Frontal cortex (tissue), 3 donors: ENCODE measurements at regions not wholly inside any gene's neighbourhood (a gene's known extent, or its start where the extent isn't known, plus 50 kb on each side); places are given as distances from the start of the nearest gene placed in this dataset.

Experiments used
- DNase-seq, 2 donors: peaks; one replicate each; pipeline ENCODE4 v3.0.0; 2012; ENCODE audit warnings: low spot score in 2 of 2
- FAIRE-seq: peaks from 2 replicates; lab custom pipeline; 2012; peaks lifted over from hg19 to GRCh38; lab: Jason Lieb, UNC
- donor health status: control.
- donor health status: control.
- donor health status: control.

DNA sequence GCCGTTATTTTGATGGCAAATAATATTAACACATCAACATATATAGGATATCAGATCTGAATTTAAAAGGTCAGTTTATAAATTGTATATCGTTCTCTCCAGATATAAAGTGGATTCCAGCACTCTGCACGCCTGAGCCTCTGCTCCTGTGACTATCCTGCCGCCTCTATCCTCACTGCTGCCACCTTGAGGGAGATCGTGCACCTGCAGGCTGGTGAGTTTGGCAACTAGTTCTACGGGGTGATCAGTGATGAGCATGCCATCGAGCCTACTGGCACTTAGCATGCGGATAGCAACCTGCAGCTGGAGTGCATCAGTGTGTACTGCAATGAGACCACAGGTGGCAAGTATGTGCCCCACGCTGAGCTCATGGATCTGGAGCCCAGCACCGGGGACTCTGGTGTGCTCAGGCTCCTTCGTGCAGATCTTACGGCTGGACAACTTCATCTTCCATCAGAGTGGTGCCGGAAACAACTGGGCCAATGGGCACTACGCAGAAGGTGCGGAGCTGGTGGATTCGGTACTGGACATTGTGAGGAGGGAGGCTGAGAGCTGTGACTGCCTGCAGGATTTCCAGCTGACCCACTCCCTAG, 84.9 kb downstream of the FBXO5 start:
- DNase-seq, result peak in 1 of 2 donors; percentile 22
- no peak for FAIRE-seq

GRCh38 chr6:152904678-152905077, 78.2 kb downstream of the FBXO5 start:
- FAIRE-seq, result no peak
- no peak for DNase-seq

DNA sequence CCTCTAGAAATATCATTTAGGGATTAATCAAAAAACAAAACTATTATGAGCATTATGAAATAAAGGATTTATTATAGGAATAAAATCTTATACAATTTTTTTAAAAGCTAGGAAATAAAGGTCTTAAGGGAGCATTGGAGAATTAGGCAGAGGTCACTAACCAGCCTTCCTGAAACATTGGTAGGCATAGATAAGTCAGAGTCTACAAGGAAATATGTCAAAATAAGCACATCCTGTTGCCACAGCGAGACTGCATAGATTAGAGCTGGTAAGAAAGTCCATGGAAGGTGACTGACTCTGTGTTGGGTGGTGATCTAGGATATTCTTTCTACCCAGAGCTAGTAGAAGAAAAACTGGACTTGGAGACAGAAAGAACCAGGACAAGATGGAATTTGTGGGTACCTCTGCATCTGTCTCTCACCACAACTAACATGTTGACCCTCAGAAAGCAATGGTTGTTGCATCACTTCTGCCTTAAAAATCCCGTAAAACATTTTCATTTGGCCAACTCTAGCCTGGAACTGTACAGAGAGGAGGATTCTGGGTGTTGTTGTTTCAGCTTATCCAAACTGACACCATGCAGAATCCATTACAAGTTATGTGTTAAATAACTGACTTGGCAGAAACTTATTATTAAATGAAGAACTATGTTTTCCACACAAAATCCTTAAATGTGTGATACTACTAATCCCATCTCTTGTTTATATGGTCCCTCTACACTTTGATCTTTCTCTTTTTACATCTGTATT, 77.1 kb downstream of the FBXO5 start:
- FAIRE-seq, result no peak
- DNase-seq, result no peak

GRCh38 chr6:152909241-152909640, 73.6 kb downstream of the FBXO5 start:
- FAIRE-seq, result no peak
- DNase-seq, result no peak

GRCh38 chr6:152916035-152916434, 66.8 kb downstream of the FBXO5 start:
- DNase-seq (no peak), FAIRE-seq (no peak)

GRCh38 chr6:152918991-152919390, 63.9 kb downstream of the FBXO5 start:
- DNase-seq (no peak), FAIRE-seq (no peak)

DNA sequence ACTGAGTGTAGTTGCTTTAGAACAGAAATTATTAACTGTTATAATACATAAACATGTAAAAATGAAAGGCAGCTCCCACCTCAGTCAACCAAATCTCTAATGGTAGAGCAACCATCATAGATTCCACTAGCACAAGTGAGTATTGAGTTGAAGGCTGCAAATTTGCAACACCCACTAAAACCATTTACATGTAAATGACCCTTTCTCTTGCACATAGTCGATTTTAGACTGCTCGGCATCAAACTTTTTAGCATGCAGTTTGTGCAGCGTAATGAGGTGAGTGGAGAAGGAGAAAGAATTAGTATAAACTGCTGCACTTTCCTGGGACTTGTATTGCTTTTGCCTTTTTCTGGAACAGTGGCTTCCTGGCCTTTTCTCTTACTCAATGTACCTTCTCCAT, 62.8 kb downstream of the FBXO5 start:
- FAIRE-seq (no peak), DNase-seq (no peak)
